ENCODE measurements at regions not wholly inside any gene's neighbourhood (a gene's known extent, or its start where the extent isn't known, plus 50 kb on each side); places are given as distances from the start of the nearest gene placed in this dataset.

GRCh38 chr2:49288902-49289700 is 134.8 kb upstream of the FSHR start:
- TF ChIP-seq CTCF (IDR thresholded peaks at IDR 0.05; ENCODE audit: partially characterized antibody, unreplicated experiment): no peak
- H3K4me1 Mint-ChIP-seq (ENCODE audit: low read depth, unreplicated experiment): no peaks in the 10 kb centered on the region
- no peaks in the 10 kb centered on the region for H3K36me3 Mint-ChIP-seq (ENCODE audit: unreplicated experiment)
- peaks cover 2% of the 10 kb centered on the region for H3K9me3 Mint-ChIP-seq (ENCODE audit: unreplicated experiment)
- H3K27me3 Mint-ChIP-seq (ENCODE audit: unreplicated experiment): no peaks in the 10 kb centered on the region
- no peak overlapping the region for H3K4me3 Mint-ChIP-seq (ENCODE audit: unreplicated experiment)
- no peak for DNase-seq
- no peak overlapping the region for H3K27ac Mint-ChIP-seq (ENCODE audit: unreplicated experiment)

- no peak overlapping the region for H3K4me3 Mint-ChIP-seq (ENCODE audit: unreplicated experiment)
- DNase-seq: no peak
- H3K27me3 Mint-ChIP-seq (ENCODE audit: unreplicated experiment): no peaks in the 10 kb centered on the region
- peaks cover 2% of the 10 kb centered on the region for H3K9me3 Mint-ChIP-seq (ENCODE audit: unreplicated experiment)
- TF ChIP-seq CTCF (IDR thresholded peaks at IDR 0.05; ENCODE audit: partially characterized antibody, unreplicated experiment): no peak
- H3K27ac Mint-ChIP-seq (ENCODE audit: unreplicated experiment): no peak overlapping the region
- H3K36me3 Mint-ChIP-seq (ENCODE audit: unreplicated experiment): no peaks in the 10 kb centered on the region
- H3K4me1 Mint-ChIP-seq (ENCODE audit: low read depth, unreplicated experiment): no peaks in the 10 kb centered on the region
These were observed 133.9 kb upstream of the FSHR start for GRCh38 chr2:49288113-49288705.

GRCh38 chr2:49286726-49287125 is 132.4 kb upstream of the FSHR start:
- Mint-ChIP-seq H3K27me3 (ENCODE audit: unreplicated experiment) (no peaks in the 10 kb centered on the region), H3K4me3 (ENCODE audit: unreplicated experiment) (no peak overlapping the region), H3K4me1 (ENCODE audit: low read depth, unreplicated experiment) (no peaks in the 10 kb centered on the region), H3K9me3 (ENCODE audit: unreplicated experiment) (no peaks in the 10 kb centered on the region), H3K36me3 (ENCODE audit: unreplicated experiment) (no peaks in the 10 kb centered on the region), H3K27ac (ENCODE audit: unreplicated experiment) (no peak overlapping the region)
- DNase-seq: no peak
- TF ChIP-seq CTCF (IDR thresholded peaks at IDR 0.05; ENCODE audit: partially characterized antibody, unreplicated experiment): no peak

- H3K27me3 Mint-ChIP-seq (ENCODE audit: unreplicated experiment): no peaks in the 10 kb centered on the region
- no peaks in the 10 kb centered on the region for H3K4me1 Mint-ChIP-seq (ENCODE audit: low read depth, unreplicated experiment)
- H3K27ac Mint-ChIP-seq (ENCODE audit: unreplicated experiment): no peak overlapping the region
- no peak overlapping the region for H3K4me3 Mint-ChIP-seq (ENCODE audit: unreplicated experiment)
- no peak for DNase-seq
- no peaks in the 10 kb centered on the region for H3K36me3 Mint-ChIP-seq (ENCODE audit: unreplicated experiment)
- TF ChIP-seq CTCF (IDR thresholded peaks at IDR 0.05; ENCODE audit: partially characterized antibody, unreplicated experiment): no peak
- no peaks in the 10 kb centered on the region for H3K9me3 Mint-ChIP-seq (ENCODE audit: unreplicated experiment)
These were observed 131.7 kb upstream of the FSHR start for GRCh38 chr2:49286045-49286444.

GRCh38 chr2:49278561-49278960 is 124.2 kb upstream of the FSHR start:
- H3K4me3 Mint-ChIP-seq (ENCODE audit: unreplicated experiment): no peak overlapping the region
- peaks cover 6% of the 10 kb centered on the region for H3K9me3 Mint-ChIP-seq (ENCODE audit: unreplicated experiment)
- TF ChIP-seq CTCF (IDR thresholded peaks at IDR 0.05; ENCODE audit: partially characterized antibody, unreplicated experiment): no peak
- H3K27me3 Mint-ChIP-seq (ENCODE audit: unreplicated experiment): no peaks in the 10 kb centered on the region
- no peak for DNase-seq
- no peak overlapping the region for H3K27ac Mint-ChIP-seq (ENCODE audit: unreplicated experiment)
- no peaks in the 10 kb centered on the region for H3K4me1 Mint-ChIP-seq (ENCODE audit: low read depth, unreplicated experiment)
- peaks cover 5% of the 10 kb centered on the region for H3K36me3 Mint-ChIP-seq (ENCODE audit: unreplicated experiment)

Data from glutamatergic neuron (in vitro differentiated cells).